ENCODE measurements at regions not wholly inside any gene's neighbourhood (a gene's known extent, or its start where the extent isn't known, plus 50 kb on each side); places are given as distances from the start of the nearest gene placed in this dataset.
"Not testable (repeated sequence)": the region's sequence is repeated elsewhere in the genome, so short reads cannot be mapped to it uniquely, and the experiment has no call there.

DNA sequence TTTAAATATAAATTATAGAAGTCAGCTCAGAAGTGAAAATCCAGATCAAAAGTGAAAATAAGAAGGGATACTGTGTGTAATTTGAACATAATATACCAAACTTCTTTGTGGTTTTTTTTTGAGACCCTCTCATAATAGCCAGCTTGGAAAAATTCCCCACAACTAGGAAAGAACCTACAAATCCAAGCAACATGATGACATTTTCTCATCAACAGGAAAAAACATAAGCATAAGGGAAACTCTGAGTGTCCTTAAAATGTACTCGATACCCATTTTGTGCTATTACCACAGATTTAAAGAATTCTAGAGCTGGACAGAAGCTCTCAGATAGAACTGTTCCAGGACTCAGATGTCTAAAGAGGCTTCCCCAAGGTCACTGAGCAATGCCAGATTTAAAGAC lies 214.8 kb upstream of the KLF14 start:
- DNase-seq = no peak

DNA sequence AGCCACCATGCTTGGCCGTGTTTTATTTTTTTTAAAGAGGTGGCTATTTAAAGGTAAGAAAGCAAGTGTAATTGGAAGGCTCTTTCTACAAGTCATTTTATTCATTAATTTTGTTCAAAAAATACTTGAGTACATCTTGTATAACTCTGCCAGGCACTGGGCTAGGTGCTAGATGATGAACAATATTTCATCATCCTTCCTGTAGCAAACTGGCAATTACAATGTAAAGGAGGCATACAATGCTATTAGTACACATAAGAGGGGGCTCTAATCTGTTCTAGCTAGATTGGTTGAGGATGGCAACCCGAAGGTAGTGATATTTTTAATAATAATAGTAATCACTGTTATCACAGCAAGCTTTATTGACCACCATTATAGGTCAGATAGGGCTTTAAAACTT lies 215.5 kb upstream of the KLF14 start:
- DNase-seq = no peak

DNA sequence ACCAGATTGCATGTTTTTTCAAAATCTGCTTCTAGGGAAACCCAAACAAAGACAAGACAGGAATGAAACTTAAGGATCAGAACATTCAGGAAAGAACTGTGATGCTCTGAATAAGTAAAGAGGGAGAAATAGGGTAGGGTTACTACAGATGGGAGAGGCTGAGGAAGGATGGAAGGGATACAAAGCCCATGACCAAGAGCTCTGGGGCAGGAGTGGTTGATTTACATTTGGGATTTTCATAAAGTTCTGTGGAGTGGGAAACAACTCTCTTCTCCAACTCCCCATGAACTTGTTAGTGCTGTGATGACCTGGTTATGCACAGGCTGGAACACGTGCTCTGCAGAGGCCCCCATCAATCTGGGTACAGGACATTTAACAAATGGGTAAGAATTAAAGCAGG lies 216.0 kb upstream of the KLF14 start:
- DNase-seq = no peak

DNA sequence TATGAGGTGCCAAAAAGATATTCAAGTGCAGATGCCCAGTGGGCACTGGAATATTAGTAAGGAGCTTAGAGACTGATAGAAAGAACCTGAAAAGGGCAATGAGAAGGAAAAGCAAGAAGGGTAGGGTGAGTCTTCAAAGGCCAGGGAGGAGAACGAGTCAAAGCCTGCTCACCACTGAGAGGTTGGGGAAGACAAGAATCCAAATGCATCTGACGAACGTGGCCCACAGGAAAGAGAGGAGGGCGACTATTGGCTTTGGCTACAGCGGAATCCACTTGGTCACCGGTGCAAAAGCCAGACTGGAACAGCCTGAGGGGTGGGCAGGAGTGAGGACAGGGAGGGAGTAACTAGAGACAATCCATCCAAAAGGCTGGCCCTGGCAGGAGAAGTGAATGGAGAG lies 216.7 kb upstream of the KLF14 start:
- no peak for DNase-seq

DNA sequence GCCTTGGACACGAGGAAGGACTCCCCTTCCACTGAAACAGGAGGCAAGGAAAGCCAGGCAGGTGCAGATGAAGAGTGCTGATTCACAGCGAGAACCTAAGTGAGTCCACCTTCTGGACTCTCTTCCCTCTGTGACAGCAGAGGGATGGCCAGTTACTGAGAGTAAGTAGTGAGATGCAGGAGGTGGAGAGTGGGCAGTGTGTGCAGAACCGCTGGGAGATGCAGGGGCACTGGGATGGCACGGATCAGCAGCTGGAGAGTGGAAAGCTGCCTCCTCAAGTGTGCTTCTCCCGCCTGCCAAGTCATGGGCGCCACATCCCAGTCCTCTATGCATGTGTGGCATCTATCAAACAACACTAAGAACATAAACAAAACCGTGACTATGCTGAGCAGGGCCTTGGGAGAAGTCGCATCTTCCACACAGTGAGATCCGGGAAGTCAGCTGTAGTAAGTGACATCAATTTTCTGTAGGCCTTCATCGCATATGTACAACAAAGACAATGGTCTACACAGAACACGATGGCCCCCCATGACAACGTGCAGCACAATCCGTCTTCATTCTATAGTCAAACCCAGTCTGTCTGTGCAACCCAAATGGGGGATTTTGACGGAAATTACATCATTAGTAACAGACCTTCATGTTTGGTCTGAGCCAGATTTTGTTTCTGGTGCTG lies 217.4 kb upstream of the KLF14 start:
- no peak for DNase-seq

DNA sequence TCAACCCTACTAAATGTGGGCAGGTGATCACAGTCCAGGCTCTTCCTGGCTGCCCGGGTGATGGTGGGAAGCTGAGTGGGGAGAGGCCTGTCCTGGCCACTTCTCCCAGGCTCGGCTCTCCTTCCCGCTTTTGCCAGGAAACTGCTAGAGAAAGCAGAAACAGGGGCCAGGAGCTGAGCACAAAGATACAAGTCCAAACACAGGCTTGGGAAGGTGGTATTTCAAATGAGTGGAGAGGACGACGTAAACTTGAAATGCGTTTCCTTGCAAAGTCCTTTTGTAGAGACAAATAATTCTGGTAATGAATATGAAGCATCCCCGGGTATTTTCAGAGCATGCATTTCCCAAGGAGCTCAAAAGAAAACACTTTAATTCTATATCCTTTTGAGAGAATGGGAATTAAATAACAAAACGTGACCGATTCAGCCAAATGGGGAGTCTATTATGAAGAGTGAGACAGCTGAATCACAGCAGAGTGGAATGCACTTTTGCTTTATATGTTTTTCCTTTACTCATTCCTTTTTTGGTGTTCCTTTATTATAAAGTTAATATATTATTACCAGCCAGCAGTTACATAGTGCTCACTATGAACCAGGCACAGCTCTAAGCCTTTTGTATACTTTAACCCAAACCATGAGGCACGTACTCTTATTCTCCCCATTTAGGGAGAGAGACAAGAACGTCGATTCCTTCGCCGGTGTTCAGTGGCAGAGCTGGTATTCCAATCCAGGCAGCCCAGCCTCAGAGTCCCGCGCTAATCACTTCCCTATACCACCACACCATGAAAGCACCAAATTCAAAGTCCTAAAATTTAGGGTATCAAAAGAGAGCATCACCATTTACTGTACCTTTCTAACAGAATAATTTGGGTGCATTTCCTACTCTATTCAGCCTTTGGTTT lies 218.2 kb upstream of the KLF14 start:
- DNase-seq = peak; percentile 75

DNA sequence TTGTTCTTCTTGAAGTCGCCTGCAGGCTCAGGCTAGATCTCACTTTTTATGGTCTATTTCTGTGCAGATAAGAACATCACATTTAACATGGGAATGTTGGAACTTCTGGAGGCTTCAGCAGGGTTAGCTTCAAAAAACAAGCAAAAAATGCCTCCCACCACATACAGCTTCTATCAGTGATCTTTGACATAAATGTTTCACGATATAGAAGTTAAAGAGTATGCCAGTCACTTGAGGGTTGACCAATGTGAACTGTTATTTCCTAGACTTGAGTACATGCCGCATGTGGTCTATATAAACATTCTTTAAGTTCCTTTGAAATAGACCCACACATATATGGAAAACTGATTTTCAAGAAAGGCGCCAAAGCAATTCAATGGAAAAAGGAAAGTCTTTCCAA lies 219.2 kb upstream of the KLF14 start:
- peak; percentile 82 for DNase-seq

DNA sequence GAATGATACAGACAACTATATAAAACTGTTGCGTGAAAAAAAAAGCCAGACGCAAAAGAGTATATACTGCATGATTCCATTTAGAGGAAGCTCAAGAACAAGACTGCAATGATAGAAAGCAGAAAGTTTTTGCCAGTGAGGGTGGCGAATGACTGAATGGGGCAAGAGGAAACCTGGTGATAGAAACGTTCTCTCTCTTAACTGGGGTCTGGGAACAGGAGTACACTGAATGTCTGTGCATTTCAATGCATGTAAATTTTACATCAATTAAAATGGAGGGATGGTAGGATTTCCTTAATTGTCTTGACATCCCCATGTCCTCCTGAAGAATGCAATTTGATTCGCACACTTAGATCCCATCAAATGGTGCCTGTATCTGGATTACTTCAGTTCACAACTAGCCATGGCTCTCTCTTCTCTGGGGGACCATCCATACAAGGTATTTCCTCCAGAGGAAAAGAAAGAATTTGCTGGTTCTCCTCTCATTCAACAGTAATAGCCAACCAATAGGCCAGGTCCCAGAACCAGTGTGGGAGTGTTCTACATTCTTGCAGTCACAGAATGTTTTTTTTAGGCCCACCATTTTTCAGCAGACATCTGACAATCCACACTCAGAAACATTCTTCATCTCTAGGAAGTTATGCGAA lies 221.0 kb upstream of the KLF14 start:
- DNase-seq = peak; percentile 47

DNA sequence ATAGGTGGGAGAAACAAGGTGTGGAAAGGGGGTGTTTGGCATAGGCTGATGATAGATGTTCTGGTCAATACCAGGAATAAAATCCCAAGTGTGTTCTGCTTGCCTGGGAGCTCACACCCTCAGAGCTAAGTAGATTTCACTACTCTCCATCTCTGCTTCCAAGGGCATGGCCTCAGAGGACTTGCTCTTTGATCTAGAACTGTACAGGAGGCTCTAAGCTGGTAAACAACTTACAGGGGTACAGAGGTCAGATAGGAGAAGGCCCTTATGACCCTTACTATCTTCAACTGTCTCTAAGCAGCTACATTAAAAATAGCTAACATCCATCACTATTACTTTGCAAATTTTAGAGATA lies 221.5 kb upstream of the KLF14 start:
- no peak for DNase-seq

DNA sequence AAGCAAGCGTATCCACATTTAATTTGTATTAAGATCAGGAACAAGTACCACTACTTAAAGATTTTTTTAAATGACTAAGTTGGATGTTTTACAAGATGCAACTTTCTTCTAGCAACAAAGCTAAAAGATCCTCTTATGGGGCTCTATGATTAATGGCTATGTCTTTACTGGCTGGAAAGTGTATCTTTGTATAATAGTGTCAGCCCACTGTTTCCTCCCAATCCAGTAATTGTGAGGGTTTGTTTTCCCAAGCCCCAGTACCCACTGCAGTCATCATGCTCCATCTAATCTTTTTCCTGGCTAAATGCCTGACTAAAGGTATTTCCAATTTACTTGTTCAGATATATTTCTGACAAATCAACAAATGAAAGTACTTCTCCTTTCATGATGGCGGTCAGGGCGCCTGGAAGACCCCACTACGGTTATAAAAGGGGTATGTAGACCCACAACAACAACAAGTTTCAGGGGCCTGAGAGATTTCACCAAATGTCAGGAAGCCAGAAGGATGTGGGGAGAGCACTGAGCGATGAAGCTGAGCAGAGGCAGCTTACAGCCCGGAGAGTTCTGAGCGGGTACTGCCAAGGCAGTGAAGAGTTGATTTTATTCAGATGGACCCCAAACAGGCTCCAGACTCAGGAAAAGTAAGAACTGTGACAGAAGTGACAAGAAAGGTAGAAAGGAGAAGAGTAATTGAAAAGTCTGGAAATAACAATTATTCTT lies 222.6 kb upstream of the KLF14 start:
- DNase-seq = peak; percentile 44

DNA sequence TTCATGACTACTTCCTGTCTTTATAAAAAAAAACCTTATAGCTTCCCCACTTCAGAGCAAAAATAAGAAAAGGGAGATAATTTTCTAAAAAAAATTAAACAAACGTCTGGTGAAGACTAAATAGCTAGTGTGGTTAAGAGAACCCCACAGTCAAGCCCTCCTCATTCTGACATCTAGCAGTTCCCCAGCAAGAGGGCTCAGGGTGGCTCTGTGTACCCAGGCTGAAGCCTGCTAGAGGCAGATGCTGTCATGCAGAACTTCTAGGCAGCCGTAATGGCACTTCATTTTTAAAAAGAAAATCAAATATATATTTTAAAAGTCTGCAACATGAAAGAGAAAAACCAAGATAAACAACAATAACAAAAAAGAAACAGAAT lies 223.1 kb upstream of the KLF14 start:
- no peak for DNase-seq

DNA sequence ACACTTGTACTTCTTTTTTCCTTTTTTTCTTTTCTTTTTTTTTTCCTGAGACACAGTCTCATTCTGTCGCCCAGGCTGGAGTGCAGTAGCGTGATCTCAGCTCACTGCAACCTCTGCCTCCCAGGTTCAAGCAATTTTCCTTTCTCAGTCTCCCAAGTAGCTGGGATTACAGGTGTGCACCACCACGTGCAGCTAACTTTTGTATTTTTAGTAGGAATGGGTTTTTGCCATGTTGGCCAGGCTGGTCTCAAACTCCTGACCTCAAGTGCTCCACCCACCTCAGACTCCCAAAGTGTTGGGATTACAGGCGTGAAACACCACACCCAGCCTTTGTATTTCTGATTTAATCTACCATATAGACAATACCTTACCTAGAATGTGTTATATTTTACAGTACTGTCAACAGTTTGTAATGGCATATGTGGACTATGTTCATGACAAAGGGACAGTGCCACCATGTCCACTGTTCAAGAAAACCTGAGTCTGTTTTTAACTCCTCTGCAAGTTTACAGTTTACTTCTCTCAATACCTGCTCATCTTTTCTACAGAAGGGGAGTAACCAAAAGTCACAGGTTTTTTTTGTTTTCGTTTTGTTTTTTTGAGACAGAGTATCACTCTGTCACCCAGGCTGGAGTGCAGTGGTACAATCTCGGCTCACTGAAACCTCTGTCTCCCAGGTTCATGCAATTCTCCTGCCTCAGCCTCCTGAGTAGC lies 223.9 kb upstream of the KLF14 start:
- not testable (repeated sequence) for DNase-seq

DNA sequence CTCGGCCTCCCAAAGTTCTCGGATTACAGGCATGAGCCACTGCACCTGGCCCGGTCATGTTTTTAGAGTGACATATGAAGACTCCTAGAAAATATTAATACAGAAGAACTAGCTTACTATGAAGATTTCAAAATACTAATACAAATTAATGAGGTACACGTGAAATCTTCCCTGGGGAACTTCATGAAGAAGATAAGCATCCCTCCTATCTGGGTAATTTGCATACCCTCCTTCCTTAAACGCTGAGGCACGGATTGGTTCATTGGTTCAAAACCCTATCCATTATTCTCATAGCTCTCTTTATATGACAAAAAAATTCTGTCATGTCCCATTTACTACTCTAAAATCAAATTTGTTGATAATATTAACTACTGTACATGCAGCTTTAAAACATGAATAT lies 224.8 kb upstream of the KLF14 start:
- DNase-seq = no peak

DNA sequence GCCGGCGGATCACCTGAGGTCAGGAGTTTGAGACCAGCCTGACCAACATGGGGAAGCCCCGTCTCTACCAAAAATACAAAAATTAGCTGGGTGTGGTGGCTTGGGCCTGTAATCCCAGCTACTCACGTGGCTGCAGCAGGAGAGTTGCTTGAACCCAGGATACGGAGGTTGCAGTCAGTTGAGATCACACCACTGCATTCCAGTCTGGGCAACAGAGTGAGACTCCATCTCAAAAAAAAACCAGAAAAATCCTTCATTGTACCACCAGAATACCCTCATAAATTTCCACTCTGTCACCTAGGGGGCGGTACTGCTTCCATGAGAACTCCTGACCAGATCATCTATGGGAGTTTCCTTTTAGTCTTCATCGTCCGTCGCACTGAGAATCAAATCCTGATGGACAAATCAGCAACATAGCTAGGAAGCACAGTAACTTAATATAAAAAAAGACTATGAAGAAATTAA lies 225.8 kb upstream of the KLF14 start:
- peak; percentile 94 for DNase-seq

DNA sequence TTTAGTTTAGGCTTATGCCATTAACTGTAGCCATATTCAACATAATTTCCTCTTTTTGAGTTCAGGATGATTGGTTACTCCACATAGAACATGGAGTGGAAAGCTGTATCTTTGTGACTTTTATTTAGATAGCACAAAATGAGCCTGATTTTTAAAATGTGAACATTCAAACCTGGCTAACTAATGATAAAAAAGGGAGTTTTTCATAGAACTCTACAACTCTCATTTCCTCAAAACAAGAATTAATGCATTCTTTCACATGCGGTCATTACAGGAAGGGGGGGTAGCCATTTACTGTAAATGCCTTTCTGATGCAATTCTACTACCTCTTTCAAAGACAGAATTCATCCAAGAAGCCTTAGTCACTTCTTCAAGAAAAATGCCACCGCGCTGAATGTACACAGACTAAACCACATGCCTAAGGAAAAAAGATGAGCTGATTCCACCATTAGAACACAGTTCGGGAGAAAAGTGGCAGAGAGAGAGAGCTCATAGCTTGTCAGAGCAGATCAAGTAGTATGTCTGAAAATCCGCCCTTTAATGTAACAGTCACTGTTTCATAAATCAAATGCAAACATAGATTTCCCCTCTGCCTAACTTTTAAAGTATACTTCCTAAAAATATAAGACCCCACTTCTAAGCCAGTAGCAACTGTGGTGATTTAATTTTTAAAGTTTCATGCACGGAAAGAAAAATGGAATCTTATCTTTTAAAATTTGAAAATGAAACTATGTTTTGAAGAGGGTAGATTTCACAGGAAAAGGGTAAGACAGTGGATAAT lies 226.4 kb upstream of the KLF14 start:
- DNase-seq = peak; percentile 100

DNA sequence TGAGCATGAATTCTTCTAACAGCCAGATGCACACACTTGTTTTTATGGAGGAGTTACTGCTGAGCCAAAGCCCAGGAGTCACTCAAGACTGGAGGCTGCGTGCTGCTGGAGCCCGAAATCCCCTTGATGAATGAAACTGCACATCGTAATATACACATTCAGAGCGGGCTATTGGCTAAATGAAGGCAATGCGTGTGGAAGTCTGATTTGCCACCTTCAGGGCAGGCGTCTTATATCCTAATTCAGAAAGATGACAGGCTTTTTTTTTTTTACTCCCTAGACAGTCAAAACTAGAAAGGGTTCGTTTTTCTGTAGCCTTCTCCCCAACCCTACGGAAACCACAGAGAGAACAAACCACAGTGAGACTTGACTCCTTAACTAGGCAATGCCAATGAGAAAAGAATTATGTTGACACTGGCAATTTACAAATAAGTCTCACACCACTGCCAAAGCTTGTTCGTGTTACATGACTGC lies 227.2 kb upstream of the KLF14 start:
- peak; percentile 86 for DNase-seq

DNA sequence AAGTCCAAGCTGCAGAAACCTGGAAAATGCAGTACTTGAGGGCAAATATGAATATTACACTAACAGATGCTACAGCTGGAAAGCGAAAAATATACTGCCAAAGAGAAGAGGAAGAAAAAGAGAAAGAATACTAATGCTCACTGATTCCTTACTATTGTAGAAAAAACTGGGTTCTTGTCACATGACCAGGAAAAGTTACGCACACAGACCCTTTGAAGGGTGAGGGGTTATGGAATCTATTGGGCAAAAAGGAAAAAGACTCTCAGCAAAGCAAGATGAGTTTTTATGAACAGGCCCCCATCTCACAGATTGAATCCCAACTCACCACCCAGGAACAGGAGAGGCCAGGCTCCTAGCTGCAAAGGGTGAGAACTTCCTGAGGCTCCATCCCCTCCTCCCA lies 228.1 kb upstream of the KLF14 start:
- no peak for DNase-seq

DNA sequence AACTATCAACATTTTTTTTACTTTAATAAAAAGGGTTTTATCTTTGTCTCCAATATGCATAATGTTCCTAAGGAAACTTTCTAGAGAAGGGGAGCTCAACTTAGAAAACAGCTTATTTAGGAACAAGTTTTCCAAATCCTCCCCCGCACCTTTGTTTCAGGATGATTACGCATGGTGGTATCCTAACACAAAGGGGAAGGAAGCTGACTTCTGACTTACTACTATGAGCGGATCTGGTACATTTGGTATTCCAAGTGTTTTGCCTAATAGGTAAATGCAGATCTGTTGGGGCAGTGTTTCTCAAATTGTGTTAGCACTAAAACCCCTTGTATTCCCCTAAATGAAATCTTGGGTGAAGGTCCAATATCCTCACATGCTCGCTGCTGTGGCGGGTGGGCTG lies 229.3 kb upstream of the KLF14 start:
- DNase-seq = no peak

DNA sequence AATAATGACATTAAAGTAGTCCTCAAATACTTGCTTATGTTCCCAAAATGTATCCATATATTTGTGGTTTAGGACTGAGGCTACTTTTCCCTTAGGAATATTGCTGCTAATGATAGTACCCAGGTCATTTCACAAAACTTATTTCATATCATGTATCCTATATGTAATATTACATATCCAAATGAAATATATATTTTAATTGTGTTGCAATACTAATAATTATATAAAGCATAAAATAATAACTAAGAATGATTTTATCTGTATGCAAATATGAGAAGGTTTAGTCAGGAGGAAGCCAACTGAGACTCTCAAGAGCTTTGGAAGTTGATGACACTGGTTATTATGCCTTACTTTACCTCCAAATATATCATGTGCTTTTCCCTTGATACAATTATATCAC lies 231.5 kb upstream of the KLF14 start:
- DNase-seq = no peak

DNA sequence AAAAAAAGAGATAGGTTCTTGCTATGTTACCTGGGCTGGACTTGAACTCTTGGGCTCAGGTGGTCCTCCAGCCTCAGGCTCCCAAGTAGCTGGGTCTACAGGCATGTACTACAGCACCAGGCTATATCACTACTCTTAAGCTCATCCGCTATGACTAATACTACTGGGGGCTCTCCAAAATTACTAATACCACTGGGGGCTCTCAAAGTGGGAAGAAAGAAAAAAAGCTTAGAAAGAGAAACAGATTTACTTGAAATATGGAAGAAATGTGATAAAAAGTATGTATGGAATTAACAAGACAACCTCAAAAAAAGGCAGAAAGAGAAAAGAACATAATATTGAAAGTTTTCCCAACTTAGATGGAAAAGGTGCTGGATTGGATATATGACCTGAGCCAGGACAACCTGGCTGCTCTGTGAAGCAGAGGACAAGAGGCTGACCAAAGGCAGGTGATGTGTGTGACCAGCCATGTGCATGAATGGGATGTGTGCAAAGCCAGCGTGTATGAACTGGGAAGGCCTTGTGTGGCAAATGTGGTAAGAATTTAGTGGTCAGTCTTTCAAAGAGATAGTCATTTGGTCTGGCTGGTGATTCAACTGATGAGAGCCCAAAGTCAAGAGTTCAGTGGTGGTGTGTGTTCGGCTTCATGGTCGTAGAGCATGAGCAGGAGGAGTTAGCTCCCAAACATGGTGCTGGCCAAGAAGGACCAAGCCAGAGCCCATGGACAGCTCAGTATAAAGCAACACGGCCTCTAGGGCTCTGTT lies 232.4 kb upstream of the KLF14 start:
- peak; percentile 91 for DNase-seq

DNA sequence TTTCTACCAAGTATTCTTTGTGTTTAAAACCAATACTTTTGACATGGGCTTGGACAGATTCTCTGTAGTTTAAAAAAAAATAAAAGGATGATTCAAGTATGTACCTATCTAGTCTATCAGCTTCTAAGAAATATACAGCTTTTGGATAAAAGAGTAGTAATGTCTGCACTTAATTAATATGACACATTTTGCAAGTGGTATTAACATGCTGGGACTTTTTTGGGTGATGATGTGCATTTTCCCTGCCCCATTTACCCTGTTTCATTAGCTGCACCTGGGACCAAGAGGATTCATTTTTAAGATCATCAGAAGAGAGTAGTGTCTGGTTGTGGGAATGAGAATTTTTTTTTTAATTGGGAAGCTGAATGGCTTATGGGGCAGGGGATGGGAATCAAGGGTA lies 236.2 kb upstream of the KLF14 start:
- no peak for DNase-seq
